ENCODE measurements at regions not wholly inside any gene's neighbourhood (a gene's known extent, or its start where the extent isn't known, plus 50 kb on each side); places are given as distances from the start of the nearest gene placed in this dataset.

- TF ChIP-seq, protein P1, sequence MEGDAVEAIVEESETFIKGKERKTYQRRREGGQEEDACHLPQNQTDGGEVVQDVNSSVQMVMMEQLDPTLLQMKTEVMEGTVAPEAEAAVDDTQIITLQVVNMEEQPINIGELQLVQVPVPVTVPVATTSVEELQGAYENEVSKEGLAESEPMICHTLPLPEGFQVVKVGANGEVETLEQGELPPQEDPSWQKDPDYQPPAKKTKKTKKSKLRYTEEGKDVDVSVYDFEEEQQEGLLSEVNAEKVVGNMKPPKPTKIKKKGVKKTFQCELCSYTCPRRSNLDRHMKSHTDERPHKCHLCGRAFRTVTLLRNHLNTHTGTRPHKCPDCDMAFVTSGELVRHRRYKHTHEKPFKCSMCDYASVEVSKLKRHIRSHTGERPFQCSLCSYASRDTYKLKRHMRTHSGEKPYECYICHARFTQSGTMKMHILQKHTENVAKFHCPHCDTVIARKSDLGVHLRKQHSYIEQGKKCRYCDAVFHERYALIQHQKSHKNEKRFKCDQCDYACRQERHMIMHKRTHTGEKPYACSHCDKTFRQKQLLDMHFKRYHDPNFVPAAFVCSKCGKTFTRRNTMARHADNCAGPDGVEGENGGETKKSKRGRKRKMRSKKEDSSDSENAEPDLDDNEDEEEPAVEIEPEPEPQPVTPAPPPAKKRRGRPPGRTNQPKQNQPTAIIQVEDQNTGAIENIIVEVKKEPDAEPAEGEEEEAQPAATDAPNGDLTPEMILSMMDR (IDR thresholded peaks at IDR 0.05; ENCODE audit: low read length) = no peak
- TF ChIP-seq EZH2 (IDR thresholded peaks at IDR 0.05; ENCODE audit: borderline replicate concordance, low read length) = no peak
Observed at GRCh38 chr3:164806188-164806587, 272.1 kb downstream of the SI start.
